ENCODE measurements at regions not wholly inside any gene's neighbourhood (a gene's known extent, or its start where the extent isn't known, plus 50 kb on each side); places are given as distances from the start of the nearest gene placed in this dataset.
A peak's percentile ranks its signal among the peaks of the same experiment; 100 is the strongest.

GRCh38 chr7:131873581-131873980 is 317.2 kb upstream of the PODXL start:
- Mint-ChIP-seq H3K9me3 (peaks cover 5% of the 10 kb centered on the region), H3K4me1 (no peaks in the 10 kb centered on the region), H3K36me3 (no peaks in the 10 kb centered on the region), H3K27ac (no peak overlapping the region), H3K27me3 (ENCODE audit: low read depth) (peaks cover 21% of the 10 kb centered on the region), H3K4me3 (no peak overlapping the region)
- ChIA-PET CTCF (interaction anchor here (1.2 to 1.8 kb wide), 2 partner anchors 14 to 185 kb away, joined by 4 to 8 read pairs; no protein-coding TSS in a partner anchor), POLR2A (interaction anchor here (0.6 kb wide), 1 partner anchor 277 kb away, joined by 4 read pairs; no protein-coding TSS in a partner anchor)
- DNase-seq (ENCODE audit: low spot score), result no peak
- no peak for TF ChIP-seq NR2C2 (CRISPR knock-in tag; IDR thresholded peaks at IDR 0.05)
- no peak for TF ChIP-seq ZNF281 (CRISPR knock-in tag; IDR thresholded peaks at IDR 0.05)
- TF ChIP-seq, protein P1, sequence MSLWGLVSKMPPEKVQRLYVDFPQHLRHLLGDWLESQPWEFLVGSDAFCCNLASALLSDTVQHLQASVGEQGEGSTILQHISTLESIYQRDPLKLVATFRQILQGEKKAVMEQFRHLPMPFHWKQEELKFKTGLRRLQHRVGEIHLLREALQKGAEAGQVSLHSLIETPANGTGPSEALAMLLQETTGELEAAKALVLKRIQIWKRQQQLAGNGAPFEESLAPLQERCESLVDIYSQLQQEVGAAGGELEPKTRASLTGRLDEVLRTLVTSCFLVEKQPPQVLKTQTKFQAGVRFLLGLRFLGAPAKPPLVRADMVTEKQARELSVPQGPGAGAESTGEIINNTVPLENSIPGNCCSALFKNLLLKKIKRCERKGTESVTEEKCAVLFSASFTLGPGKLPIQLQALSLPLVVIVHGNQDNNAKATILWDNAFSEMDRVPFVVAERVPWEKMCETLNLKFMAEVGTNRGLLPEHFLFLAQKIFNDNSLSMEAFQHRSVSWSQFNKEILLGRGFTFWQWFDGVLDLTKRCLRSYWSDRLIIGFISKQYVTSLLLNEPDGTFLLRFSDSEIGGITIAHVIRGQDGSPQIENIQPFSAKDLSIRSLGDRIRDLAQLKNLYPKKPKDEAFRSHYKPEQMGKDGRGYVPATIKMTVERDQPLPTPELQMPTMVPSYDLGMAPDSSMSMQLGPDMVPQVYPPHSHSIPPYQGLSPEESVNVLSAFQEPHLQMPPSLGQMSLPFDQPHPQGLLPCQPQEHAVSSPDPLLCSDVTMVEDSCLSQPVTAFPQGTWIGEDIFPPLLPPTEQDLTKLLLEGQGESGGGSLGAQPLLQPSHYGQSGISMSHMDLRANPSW (CRISPR knock-in tag; conservative IDR thresholded peaks at IDR 0.05; ENCODE audit: low read depth), result no peak
- TF ChIP-seq, protein P2, sequence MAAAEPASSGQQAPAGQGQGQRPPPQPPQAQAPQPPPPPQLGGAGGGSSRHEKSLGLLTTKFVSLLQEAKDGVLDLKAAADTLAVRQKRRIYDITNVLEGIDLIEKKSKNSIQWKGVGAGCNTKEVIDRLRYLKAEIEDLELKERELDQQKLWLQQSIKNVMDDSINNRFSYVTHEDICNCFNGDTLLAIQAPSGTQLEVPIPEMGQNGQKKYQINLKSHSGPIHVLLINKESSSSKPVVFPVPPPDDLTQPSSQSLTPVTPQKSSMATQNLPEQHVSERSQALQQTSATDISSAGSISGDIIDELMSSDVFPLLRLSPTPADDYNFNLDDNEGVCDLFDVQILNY (CRISPR knock-in tag; IDR thresholded peaks at IDR 0.05), result no peak
- TF ChIP-seq FOXP1 (CRISPR knock-in tag; IDR thresholded peaks at IDR 0.05; ENCODE audit: borderline replicate concordance), result no peak
- no peak for TF ChIP-seq USF1 (CRISPR knock-in tag; IDR thresholded peaks at IDR 0.05)
- no peak for ATAC-seq

DNA sequence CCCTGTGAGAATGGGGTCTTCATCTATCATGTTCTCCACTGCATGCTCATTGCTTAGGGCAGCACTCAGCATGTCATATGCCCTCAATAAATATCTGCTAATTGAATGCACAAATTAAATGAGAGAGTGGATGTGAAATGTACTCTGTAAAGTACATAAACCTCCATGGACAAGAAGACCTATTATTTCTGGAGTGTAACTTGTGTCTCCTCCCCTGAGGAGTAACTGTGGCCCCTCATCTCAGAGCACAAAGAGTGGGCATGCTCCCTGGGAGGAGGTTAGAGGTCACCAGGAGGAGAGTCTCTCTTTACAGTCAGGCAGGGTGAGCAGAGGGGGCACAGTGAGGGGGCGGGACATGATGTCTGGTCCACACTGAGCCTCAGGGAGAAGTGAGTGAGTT is 313.6 kb upstream of the PODXL start:
- Mint-ChIP-seq H3K27ac (0 out of 2 replicates have a peak overlapping the region, but pooled peaks have one; percentile 39), H3K4me3 (no peak overlapping the region), H3K9me3 (peaks cover 5% of the 10 kb centered on the region), H3K27me3 (ENCODE audit: low read depth) (peaks cover 21% of the 10 kb centered on the region), H3K4me1 (no peaks in the 10 kb centered on the region), H3K36me3 (no peaks in the 10 kb centered on the region)
- TF ChIP-seq, protein P3, sequence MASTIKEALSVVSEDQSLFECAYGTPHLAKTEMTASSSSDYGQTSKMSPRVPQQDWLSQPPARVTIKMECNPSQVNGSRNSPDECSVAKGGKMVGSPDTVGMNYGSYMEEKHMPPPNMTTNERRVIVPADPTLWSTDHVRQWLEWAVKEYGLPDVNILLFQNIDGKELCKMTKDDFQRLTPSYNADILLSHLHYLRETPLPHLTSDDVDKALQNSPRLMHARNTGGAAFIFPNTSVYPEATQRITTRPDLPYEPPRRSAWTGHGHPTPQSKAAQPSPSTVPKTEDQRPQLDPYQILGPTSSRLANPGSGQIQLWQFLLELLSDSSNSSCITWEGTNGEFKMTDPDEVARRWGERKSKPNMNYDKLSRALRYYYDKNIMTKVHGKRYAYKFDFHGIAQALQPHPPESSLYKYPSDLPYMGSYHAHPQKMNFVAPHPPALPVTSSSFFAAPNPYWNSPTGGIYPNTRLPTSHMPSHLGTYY (CRISPR knock-in tag; IDR thresholded peaks at IDR 0.05), result no peak
- TF ChIP-seq ZNF671 (CRISPR knock-in tag; IDR thresholded peaks at IDR 0.05) (no peak), FOXK1 (CRISPR knock-in tag; IDR thresholded peaks at IDR 0.05) (no peak), ESRRA (CRISPR knock-in tag; IDR thresholded peaks at IDR 0.05; ENCODE audit: borderline replicate concordance) (no peak), ZBTB21 (CRISPR knock-in tag; IDR thresholded peaks at IDR 0.05; ENCODE audit: borderline replicate concordance) (no peak), FOXP4 (CRISPR knock-in tag; IDR thresholded peaks at IDR 0.05) (no peak), RELA (CRISPR knock-in tag; IDR thresholded peaks at IDR 0.05; ENCODE audit: borderline replicate concordance) (no peak), NR3C1 (CRISPR knock-in tag; conservative IDR thresholded peaks at IDR 0.05; ENCODE audit: low read depth) (no peak), ZNF263 (CRISPR knock-in tag; IDR thresholded peaks at IDR 0.05; ENCODE audit: low read depth) (no peak), OVOL2 (CRISPR knock-in tag; IDR thresholded peaks at IDR 0.05; ENCODE audit: borderline replicate concordance) (no peak), ZNF219 (CRISPR knock-in tag; IDR thresholded peaks at IDR 0.05; ENCODE audit: borderline replicate concordance) (no peak), ELF4 (CRISPR knock-in tag; IDR thresholded peaks at IDR 0.05; ENCODE audit: low read depth) (no peak)
- TF ChIP-seq, protein P4, sequence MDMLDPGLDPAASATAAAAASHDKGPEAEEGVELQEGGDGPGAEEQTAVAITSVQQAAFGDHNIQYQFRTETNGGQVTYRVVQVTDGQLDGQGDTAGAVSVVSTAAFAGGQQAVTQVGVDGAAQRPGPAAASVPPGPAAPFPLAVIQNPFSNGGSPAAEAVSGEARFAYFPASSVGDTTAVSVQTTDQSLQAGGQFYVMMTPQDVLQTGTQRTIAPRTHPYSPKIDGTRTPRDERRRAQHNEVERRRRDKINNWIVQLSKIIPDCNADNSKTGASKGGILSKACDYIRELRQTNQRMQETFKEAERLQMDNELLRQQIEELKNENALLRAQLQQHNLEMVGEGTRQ (CRISPR knock-in tag; IDR thresholded peaks at IDR 0.05), result no peak
- TF ChIP-seq, protein P5, sequence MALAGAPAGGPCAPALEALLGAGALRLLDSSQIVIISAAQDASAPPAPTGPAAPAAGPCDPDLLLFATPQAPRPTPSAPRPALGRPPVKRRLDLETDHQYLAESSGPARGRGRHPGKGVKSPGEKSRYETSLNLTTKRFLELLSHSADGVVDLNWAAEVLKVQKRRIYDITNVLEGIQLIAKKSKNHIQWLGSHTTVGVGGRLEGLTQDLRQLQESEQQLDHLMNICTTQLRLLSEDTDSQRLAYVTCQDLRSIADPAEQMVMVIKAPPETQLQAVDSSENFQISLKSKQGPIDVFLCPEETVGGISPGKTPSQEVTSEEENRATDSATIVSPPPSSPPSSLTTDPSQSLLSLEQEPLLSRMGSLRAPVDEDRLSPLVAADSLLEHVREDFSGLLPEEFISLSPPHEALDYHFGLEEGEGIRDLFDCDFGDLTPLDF (CRISPR knock-in tag; IDR thresholded peaks at IDR 0.05), result no peak
- no peak for ATAC-seq
- ChIA-PET CTCF (no interaction called here), POLR2A (no interaction called here)
- DNase-seq (ENCODE audit: low spot score), result no peak
